GM12874 (cell line): ENCODE measurements at regions not wholly inside any gene's neighbourhood (a gene's known extent, or its start where the extent isn't known, plus 50 kb on each side); places are given as distances from the start of the nearest gene placed in this dataset.

Experiments
- TF ChIP-seq, protein P1 (sequence below): IDR thresholded peaks from 2 replicates; pipeline ENCODE4 v1.5.1; 2011; ENCODE audit warnings: low read depth, mild to moderate bottlenecking, control low read depth, low read length, moderate library complexity; ENCODE audit not compliant: insufficient read depth

DNA sequence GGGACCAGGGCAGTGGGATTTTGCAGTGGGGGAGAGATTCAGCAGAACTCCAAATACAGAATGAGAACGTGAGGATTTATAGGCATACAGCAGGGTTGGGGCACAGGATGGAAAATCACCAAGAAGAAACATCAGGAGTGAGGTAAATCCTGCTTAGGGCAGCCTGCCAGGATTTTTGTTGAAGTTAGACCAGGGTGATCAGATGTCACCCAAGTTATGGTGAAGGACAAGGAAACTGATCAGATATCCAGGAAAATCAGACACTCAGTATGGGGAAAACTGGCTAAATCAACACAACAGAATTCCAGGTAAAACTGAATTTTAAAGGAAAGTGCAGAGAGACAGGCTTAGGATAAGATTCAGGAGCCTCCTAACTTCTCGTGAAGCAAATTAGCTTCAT, 682.4 kb downstream of the TMEM121 start:
- TF ChIP-seq, protein P1, sequence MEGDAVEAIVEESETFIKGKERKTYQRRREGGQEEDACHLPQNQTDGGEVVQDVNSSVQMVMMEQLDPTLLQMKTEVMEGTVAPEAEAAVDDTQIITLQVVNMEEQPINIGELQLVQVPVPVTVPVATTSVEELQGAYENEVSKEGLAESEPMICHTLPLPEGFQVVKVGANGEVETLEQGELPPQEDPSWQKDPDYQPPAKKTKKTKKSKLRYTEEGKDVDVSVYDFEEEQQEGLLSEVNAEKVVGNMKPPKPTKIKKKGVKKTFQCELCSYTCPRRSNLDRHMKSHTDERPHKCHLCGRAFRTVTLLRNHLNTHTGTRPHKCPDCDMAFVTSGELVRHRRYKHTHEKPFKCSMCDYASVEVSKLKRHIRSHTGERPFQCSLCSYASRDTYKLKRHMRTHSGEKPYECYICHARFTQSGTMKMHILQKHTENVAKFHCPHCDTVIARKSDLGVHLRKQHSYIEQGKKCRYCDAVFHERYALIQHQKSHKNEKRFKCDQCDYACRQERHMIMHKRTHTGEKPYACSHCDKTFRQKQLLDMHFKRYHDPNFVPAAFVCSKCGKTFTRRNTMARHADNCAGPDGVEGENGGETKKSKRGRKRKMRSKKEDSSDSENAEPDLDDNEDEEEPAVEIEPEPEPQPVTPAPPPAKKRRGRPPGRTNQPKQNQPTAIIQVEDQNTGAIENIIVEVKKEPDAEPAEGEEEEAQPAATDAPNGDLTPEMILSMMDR, result no peak

DNA sequence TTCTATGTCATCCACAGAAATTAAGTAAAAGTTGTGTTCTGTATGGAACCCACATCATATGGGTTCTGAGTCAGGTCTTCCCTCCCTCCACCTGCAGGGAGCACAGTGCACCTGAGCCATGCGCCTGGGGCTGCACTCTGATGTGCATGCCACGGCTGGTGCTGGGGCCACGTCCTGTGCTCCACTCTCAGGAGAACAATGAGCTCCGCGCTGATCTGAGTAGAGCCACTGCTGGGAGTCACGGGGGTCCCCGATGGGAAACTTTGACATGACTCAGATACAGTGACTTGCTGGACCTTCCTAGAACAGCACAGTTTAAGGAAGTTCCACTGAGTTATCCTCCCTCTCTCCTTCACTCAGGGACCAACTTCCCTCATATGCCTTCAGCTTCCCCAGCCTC, 683.4 kb downstream of the TMEM121 start:
- TF ChIP-seq, protein P1, result no peak

DNA sequence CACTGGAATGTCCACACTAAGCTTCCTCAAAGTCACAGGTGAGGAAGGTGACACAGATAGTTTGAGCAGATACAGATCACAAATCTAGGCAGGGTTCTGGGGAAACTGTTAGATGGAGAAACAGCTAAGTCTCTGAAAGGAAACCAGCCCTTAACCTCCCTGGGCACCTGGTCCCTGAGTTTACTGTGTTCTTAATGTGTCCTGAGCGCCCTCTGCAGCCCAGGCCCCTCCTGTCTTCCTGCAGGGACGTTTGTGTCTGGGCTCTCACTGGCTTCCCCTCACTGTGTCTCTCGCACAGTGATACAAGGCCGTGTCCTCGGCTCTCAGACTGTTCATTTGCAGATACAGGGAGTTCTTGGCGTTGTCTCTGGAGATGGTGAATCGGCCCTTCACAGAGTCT, 684.3 kb downstream of the TMEM121 start:
- TF ChIP-seq, protein P1, result 0 out of 2 replicates have a peak, but pooled peaks have one; percentile 24

DNA sequence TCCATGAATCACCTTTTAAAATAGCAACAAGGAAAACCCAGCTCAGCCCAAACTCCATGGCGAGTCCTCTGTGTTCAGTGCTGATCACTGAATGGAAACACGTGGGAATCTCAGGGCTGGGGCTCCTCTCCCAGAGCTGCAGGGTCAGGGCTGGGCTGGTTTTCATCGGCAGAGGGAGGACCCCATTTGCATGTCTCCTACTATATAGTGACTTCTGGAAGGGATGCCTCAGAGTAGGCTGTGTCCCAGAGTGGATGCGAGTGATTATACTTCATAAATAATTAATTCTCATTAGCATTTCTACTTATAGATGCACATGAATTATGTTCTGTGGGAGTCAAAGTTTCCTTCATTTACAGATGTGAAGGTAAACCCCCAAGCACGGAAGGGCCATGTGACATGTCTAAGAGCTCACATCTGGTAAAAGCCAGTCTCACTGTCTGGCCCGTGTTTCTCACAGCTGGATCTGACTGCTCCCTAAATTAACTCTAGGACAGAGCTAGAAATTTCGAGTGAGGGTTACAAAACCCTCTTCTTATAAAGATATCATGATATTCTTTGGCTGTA, 685.0 kb downstream of the TMEM121 start:
- TF ChIP-seq, protein P1, result no peak

DNA sequence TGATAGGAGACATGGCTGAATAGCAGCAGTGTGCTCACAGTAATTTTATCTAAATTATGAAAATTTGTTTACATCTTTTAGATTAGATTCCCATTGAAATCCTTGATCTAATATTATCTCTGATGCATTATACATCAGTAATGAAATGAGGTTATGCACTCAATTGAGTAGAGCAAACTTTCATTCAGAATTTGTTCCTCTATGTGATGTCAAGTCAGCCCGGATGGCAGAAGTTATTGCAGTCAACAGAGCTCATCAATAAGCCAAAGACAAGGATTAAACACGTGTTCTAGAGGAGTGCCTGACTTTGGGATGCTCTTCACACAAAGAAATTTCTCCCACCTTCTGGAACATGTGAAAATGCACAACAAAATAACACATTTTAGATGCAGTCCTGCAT, 688.8 kb downstream of the TMEM121 start:
- TF ChIP-seq, protein P1, result no peak

DNA sequence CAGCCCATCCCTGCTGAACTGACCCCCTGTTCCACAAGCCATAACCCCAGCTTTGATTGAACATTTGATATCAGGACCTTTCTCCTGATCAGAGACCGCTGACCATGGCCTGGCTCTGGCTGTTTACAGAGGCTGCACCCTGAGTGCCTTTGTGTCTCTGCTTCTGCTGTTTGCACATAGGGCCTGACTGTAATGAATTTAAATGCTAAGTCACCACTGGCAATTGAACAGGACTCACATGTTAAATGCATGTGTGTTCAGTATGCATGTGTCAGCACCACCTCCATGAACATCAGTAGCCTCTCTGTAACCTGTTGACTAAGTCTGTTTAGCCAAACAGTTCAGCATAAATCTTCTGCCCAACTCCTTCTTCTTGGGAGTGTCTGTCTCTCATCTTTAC, 690.3 kb downstream of the TMEM121 start:
- TF ChIP-seq, protein P1, result no peak

DNA sequence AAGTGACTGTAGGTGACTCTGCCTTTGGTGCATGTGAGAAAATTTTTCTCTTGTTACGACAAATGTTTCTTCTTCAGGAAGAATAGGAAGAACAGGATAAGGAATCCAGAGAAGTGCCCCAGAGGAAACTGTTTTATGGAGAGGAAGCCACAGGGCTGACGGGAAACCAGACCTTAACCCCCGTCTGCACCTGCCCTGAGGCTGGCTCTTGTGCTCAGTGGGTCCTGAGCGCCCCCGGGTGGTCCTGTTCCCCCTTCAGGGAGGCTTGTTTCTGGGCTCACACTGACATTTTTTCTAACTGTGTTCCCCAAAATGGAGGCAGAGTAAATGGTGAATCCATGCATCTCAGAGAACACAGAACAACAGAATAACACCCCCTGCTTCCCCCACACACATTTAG, 691.8 kb downstream of the TMEM121 start:
- TF ChIP-seq, protein P1, result no peak
